ENCODE measurements at regions not wholly inside any gene's neighbourhood (a gene's known extent, or its start where the extent isn't known, plus 50 kb on each side); places are given as distances from the start of the nearest gene placed in this dataset.

DNA sequence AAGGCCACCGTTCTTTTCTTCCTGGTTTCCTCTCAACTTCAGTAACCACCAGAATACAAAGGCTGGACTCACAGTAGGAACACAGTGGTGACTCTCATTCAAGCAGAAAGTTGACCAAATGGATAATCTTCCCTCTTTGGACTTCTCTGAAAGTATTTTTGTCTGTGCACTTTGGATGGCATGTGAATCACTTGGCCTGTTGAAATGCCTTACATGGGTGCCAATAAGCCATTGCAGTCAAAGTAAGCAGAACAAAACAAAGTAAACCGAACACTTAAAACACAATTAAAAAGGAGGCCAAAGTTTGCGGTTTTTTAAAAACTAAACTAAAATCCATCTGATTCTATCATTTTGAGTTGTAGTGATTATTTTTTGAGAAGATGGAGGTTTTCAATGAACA, 370.1 kb upstream of the DDHD1 start:
- ChIA-PET POLR2A (no interaction called here), CTCF (no interaction called here)
- DNase-seq (ENCODE audit: extremely low spot score) = no peak
- no peak for TF ChIP-seq FOXA1 (IDR thresholded peaks at IDR 0.05)
- no peak for TF ChIP-seq ELF4 (IDR thresholded peaks at IDR 0.05)
- TF ChIP-seq FOXK2 (IDR thresholded peaks at IDR 0.05) = no peak
- TF ChIP-seq TARDBP (IDR thresholded peaks at IDR 0.05) = no peak
- TF ChIP-seq, protein P1, sequence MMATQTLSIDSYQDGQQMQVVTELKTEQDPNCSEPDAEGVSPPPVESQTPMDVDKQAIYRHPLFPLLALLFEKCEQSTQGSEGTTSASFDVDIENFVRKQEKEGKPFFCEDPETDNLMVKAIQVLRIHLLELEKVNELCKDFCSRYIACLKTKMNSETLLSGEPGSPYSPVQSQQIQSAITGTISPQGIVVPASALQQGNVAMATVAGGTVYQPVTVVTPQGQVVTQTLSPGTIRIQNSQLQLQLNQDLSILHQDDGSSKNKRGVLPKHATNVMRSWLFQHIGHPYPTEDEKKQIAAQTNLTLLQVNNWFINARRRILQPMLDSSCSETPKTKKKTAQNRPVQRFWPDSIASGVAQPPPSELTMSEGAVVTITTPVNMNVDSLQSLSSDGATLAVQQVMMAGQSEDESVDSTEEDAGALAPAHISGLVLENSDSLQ (IDR thresholded peaks at IDR 0.05) = no peak

DNA sequence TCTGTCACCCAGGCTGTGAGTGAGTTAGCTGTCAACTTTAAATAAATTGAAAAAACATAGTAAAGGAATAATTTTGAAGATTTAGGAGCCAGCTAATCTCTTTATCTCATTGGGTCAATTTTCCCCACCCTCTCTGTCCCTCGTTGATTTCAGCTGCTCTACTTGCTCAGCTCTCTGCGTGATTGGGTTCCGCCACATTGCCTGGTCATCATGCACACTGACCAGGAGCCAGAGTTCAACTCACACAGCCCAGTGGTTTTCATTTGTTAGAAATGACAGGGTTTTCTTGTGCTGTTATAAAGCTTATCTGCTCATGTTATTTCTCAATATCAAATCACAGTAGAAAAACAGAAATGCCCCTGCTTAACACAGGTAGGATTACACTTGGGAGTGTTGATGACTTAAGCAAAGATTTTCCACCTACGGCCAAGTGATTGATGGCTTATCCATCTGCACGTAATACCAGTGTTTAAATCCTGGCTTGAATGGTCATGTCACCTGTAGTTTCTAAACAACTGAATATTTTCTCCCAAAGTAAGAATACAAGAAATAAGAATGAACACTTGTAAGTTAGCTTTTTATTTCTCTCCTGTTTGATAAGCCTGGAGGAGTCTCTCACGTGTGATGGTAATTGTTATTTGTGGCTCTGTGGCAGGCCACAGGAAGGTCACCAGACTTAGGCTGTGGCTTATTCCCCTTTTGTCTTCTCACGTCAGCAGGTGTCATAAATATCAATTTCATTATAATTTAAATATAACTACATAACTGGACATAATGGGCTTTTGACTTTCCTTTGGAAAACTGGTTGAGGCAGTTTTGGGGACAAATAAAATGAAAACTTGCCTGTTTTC, 367.2 kb upstream of the DDHD1 start:
- TF ChIP-seq, protein P1 (IDR thresholded peaks at IDR 0.05) = no peak
- no peak for TF ChIP-seq L3MBTL2 (conservative IDR thresholded peaks at IDR 0.05)
- no peak for TF ChIP-seq ELF4 (IDR thresholded peaks at IDR 0.05)
- TF ChIP-seq LEF1 (IDR thresholded peaks at IDR 0.05; ENCODE audit: borderline replicate concordance) = no peak
- TF ChIP-seq CTBP1 (IDR thresholded peaks at IDR 0.05; ENCODE audit: borderline replicate concordance) = no peak
- TF ChIP-seq ZNF384 (IDR thresholded peaks at IDR 0.05) = no peak
- no peak for TF ChIP-seq BHLHE40 (IDR thresholded peaks at IDR 0.05; ENCODE audit: borderline replicate concordance)
- TF ChIP-seq FOXA1 (IDR thresholded peaks at IDR 0.05) = no peak
- no peak for TF ChIP-seq FOXK2 (IDR thresholded peaks at IDR 0.05)
- TF ChIP-seq HDGF (IDR thresholded peaks at IDR 0.05; ENCODE audit: borderline replicate concordance) = no peak
- no peak for TF ChIP-seq SUZ12 (IDR thresholded peaks at IDR 0.05)
- no peak for TF ChIP-seq ARNT (IDR thresholded peaks at IDR 0.05)
- no peak for TF ChIP-seq TARDBP (IDR thresholded peaks at IDR 0.05)
- TF ChIP-seq FOXM1 (IDR thresholded peaks at IDR 0.05; ENCODE audit: borderline replicate concordance) = no peak
- TF ChIP-seq NFRKB (IDR thresholded peaks at IDR 0.05) = no peak
- TF ChIP-seq SP1 (IDR thresholded peaks at IDR 0.05) = no peak
- CTCF ChIA-PET = no interaction called here
- DNase-seq (ENCODE audit: extremely low spot score) = no peak
- POLR2A ChIA-PET = no interaction called here

DNA sequence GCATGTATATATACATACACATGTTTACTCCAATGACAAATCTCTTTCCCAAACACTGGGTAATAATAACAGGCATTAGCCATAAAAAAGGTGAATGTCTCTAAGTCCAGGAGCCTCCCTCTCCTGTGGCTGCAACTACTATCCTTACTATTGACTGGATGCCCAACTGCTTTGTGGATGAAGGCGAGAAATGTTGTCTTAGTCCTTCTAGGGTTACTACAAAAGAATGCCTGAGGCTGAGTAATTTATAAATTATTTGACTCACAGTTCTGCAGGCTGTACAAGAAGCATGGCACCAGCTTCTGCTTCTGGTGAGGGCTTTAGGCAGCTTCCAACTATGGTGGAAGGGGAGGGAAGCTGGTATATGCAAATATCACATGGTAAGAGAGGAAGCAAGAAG, 366.0 kb upstream of the DDHD1 start:
- TF ChIP-seq NFRKB (IDR thresholded peaks at IDR 0.05) (no peak), TARDBP (IDR thresholded peaks at IDR 0.05) (no peak), SP1 (IDR thresholded peaks at IDR 0.05) (no peak), ARNT (IDR thresholded peaks at IDR 0.05) (no peak), SUZ12 (IDR thresholded peaks at IDR 0.05) (no peak), CTBP1 (IDR thresholded peaks at IDR 0.05; ENCODE audit: borderline replicate concordance) (no peak), ZNF384 (IDR thresholded peaks at IDR 0.05) (no peak), L3MBTL2 (conservative IDR thresholded peaks at IDR 0.05) (no peak), FOXK2 (IDR thresholded peaks at IDR 0.05) (no peak), FOXA1 (IDR thresholded peaks at IDR 0.05) (no peak), ELF4 (IDR thresholded peaks at IDR 0.05) (no peak), BHLHE40 (IDR thresholded peaks at IDR 0.05; ENCODE audit: borderline replicate concordance) (no peak)
- TF ChIP-seq, protein P1 (IDR thresholded peaks at IDR 0.05) = no peak
- CTCF ChIA-PET = no interaction called here
- POLR2A ChIA-PET = no interaction called here
- no peak for DNase-seq (ENCODE audit: extremely low spot score)

DNA sequence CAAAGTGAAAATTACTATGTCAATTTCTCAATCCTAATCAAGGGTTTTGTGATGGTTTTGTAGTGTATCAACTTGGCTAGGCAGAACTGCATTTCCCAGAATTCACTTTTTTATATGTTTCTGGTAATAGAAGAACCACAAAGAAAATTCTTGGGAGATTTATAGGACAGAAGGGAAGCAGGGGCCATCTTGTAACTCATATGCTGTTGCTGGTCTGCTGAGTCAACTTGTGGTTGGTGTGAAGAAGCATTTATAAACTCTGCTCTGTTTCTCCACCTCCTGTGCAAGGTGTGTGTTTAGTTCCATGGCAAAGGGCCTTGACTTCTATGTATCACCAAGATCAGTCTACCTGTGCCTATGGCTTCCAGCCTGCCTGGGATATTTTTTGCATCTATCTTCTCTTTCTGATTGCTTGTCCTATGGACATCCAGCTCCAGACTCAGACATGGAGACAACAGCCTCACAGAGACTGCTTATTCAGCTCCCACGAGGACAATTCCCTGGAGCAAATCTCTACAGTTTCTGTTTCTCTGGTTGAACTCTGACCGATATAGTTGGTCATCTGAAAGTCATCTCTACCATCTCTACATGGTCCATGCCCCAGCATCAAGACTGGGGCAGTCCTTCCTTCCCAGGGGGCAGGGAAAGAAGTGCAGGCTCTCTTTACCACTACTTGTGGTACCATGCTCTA, 364.3 kb upstream of the DDHD1 start:
- DNase-seq (ENCODE audit: extremely low spot score) = no peak
- no peak for TF ChIP-seq HDGF (IDR thresholded peaks at IDR 0.05; ENCODE audit: borderline replicate concordance)
- no peak for TF ChIP-seq LEF1 (IDR thresholded peaks at IDR 0.05; ENCODE audit: borderline replicate concordance)
- CTCF ChIA-PET = no interaction called here
- POLR2A ChIA-PET = no interaction called here

DNA sequence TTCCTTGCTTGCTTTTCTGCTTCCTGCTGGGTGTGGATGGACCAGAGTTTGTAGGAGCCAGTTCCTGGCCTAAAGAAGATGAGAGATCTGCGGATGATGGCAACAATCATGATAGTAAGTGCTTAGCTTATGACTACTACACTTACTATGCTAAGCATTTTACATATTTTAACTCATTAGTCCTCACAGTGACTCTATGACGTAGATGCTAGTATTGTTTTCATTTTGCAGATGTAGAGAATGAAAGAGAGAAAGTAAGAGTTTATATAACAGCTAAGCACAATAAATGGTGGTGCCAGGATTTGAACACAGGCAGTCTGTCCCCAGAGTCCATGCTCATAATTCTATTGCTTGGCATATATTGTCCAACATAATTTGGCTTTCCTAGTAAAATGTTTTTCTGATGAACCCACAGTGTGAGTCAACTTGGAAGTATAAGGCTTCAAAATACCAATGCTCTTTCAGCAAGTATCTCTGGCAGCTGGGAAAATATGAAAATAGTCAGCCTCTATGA, 363.2 kb upstream of the DDHD1 start:
- no peak for DNase-seq (ENCODE audit: extremely low spot score)
- TF ChIP-seq NFRKB (IDR thresholded peaks at IDR 0.05) (no peak), ELF4 (IDR thresholded peaks at IDR 0.05) (no peak), ARNT (IDR thresholded peaks at IDR 0.05) (no peak), FOXM1 (IDR thresholded peaks at IDR 0.05; ENCODE audit: borderline replicate concordance) (no peak), ZNF384 (IDR thresholded peaks at IDR 0.05) (no peak), LEF1 (IDR thresholded peaks at IDR 0.05; ENCODE audit: borderline replicate concordance) (no peak), CTBP1 (IDR thresholded peaks at IDR 0.05; ENCODE audit: borderline replicate concordance) (no peak), HDGF (IDR thresholded peaks at IDR 0.05; ENCODE audit: borderline replicate concordance) (no peak)
- ChIA-PET POLR2A (no interaction called here), CTCF (interaction anchor here (0.6 kb wide), 1 partner anchor 653 kb away, joined by 3 read pairs; no protein-coding TSS in a partner anchor)

DNA sequence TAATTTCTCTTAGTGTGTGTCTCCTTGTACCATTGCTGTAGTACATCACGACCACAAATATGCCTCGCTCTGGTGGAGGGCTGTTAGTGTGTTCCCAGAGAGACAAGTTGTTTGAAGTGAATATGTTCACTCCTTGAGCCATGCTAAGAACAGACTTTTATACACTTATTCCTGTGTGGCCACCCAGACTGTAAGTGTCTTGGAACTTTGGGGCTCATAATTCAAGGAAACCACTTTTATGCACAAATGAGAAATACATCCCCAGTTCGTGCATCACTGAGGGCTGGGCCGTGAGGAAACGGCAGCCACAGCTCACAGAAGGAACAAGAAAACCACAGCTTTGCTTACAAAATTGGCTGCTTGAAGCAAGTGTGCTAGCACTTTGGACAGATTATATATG, 362.2 kb upstream of the DDHD1 start:
- POLR2A ChIA-PET = no interaction called here
- TF ChIP-seq L3MBTL2 (conservative IDR thresholded peaks at IDR 0.05) = no peak
- no peak for TF ChIP-seq HDGF (IDR thresholded peaks at IDR 0.05; ENCODE audit: borderline replicate concordance)
- TF ChIP-seq NFRKB (IDR thresholded peaks at IDR 0.05) = no peak
- no peak for TF ChIP-seq CTBP1 (IDR thresholded peaks at IDR 0.05; ENCODE audit: borderline replicate concordance)
- TF ChIP-seq ZNF384 (IDR thresholded peaks at IDR 0.05) = no peak
- no peak for TF ChIP-seq ELF4 (IDR thresholded peaks at IDR 0.05)
- no peak for TF ChIP-seq LEF1 (IDR thresholded peaks at IDR 0.05; ENCODE audit: borderline replicate concordance)
- TF ChIP-seq SUZ12 (IDR thresholded peaks at IDR 0.05) = no peak
- TF ChIP-seq ARNT (IDR thresholded peaks at IDR 0.05) = no peak
- no peak for TF ChIP-seq SP1 (IDR thresholded peaks at IDR 0.05)
- TF ChIP-seq TARDBP (IDR thresholded peaks at IDR 0.05) = no peak
- TF ChIP-seq FOXK2 (IDR thresholded peaks at IDR 0.05) = no peak
- TF ChIP-seq, protein P1 (IDR thresholded peaks at IDR 0.05) = no peak
- TF ChIP-seq FOXM1 (IDR thresholded peaks at IDR 0.05; ENCODE audit: borderline replicate concordance) = no peak
- TF ChIP-seq BHLHE40 (IDR thresholded peaks at IDR 0.05; ENCODE audit: borderline replicate concordance) = no peak
- CTCF ChIA-PET = no interaction called here
- DNase-seq (ENCODE audit: extremely low spot score) = no peak

Measured in HEK293T (cell line).